Neural cell (in vitro differentiated cells): ENCODE measurements at regions not wholly inside any gene's neighbourhood (a gene's known extent, or its start where the extent isn't known, plus 50 kb on each side); places are given as distances from the start of the nearest gene placed in this dataset.

Source experiments
- H2AFZ ChIP-seq: fragments of 200-600, 300-800 bp; sonication (generic), shearing (Covaris generic); 2 replicates; pipeline ENCODE4 v1.6.0; 2014; ENCODE audit warnings: low read depth, mild to moderate bottlenecking, antibody characterized with exemption, low read length, moderate library complexity
- H3F3A ChIP-seq: fragments of 200-600 bp; shearing (Covaris generic); 2 replicates; pipeline ENCODE4 v1.6.1; 2016; ENCODE audit warnings: mild to moderate bottlenecking, moderate library complexity, mixed read lengths, antibody characterized with exemption, low read length; ENCODE audit not compliant: insufficient read depth, poor library complexity, severe bottlenecking
- H3K27ac ChIP-seq: fragments of 200-600, 300-800 bp; sonication (generic), shearing (Covaris generic); 2 replicates; pipeline ENCODE4 v1.5.1; 2014; ENCODE audit warnings: mild to moderate bottlenecking, low read length, moderate library complexity
- H3K27me3 ChIP-seq: fragments of 300-800, 200-600 bp; sonication (generic), shearing (Covaris generic); 2 replicates; pipeline ENCODE4 v1.6.0; 2014; ENCODE audit warnings: mild to moderate bottlenecking, low read depth, low read length, moderate library complexity; ENCODE audit not compliant: insufficient read depth
- H3K36me3 ChIP-seq: fragments of 300-800, 200-600 bp; sonication (generic), shearing (Covaris generic); 2 replicates; pipeline ENCODE4 v1.5.1; 2014; ENCODE audit warnings: mild to moderate bottlenecking, antibody characterized with exemption, low read length, moderate library complexity; ENCODE audit not compliant: insufficient read depth
- H3K4me2 ChIP-seq: fragments of 300-800, 200-600 bp; sonication (generic), shearing (Covaris generic); 2 replicates; pipeline ENCODE4 v1.6.0; 2014; ENCODE audit warnings: mild to moderate bottlenecking, low read length
- H3K4me3 ChIP-seq: fragments of 300-800, 200-600 bp; sonication (generic), shearing (Covaris generic); 2 replicates; pipeline ENCODE4 v1.5.1; 2014; ENCODE audit warnings: mild to moderate bottlenecking, low read length, moderate library complexity
- H3K79me2 ChIP-seq: fragments of 200-600 bp; shearing (Covaris generic); replicated peaks from 2 replicates; pipeline ENCODE4 v1.6.0; 2014; ENCODE audit warnings: mild to moderate bottlenecking, low read length, moderate library complexity; ENCODE audit not compliant: insufficient read depth
- H3K9ac ChIP-seq: fragments of 300-800, 200-600 bp; sonication (generic), shearing (Covaris generic); 2 replicates; pipeline ENCODE4 v1.6.1; 2016; ENCODE audit warnings: mild to moderate bottlenecking, low read length, mixed read lengths
- H3K9me2 ChIP-seq: fragments of 200-600 bp; shearing (Covaris generic); 2 replicates; pipeline ENCODE4 v1.6.1; 2016; ENCODE audit warnings: mild to moderate bottlenecking, low read length, mixed read lengths; ENCODE audit not compliant: insufficient read depth
- H3K9me3 ChIP-seq: fragments of 200-600, 300-800 bp; sonication (generic), shearing (Covaris generic); 2 replicates; pipeline ENCODE4 v1.6.1; 2016; ENCODE audit warnings: mild to moderate bottlenecking, mixed run types, low read length, moderate library complexity, mixed read lengths
- H4K20me1 ChIP-seq: fragments of 200-600 bp; shearing (Covaris generic); 2 replicates; pipeline ENCODE4 v1.6.1; 2016; ENCODE audit warnings: mild to moderate bottlenecking, mixed run types; ENCODE audit not compliant: insufficient read depth
- EP300 ChIP-seq: fragments of 450-650 bp; conservative IDR thresholded peaks from 2 replicates; pipeline ENCODE4 v1.6.1; 2014; ENCODE audit warnings: antibody characterized with exemption, mild to moderate bottlenecking, moderate library complexity; ENCODE audit not compliant: poor library complexity, severe bottlenecking
- EZH2 ChIP-seq: fragments of 200-600, 300-800 bp; shearing (Covaris generic), sonication (generic); IDR thresholded peaks from 2 replicates; pipeline ENCODE4 v1.6.1; 2014; ENCODE audit warnings: antibody characterized with exemption, low read length, borderline replicate concordance, mild to moderate bottlenecking; ENCODE audit not compliant: insufficient read depth, poor library complexity, severe bottlenecking
- MXI1 ChIP-seq: fragments of 450-650 bp; conservative IDR thresholded peaks from 2 replicates; pipeline ENCODE4 v1.6.1; 2014; ENCODE audit warnings: antibody characterized with exemption, mild to moderate bottlenecking; ENCODE audit not compliant: poor library complexity, severe bottlenecking
- POLR2AphosphoS5 ChIP-seq: IDR thresholded peaks from 2 replicates; pipeline ENCODE4 v1.6.1; 2012
- RAD21 ChIP-seq: fragments of 450-650 bp; conservative IDR thresholded peaks from 2 replicates; pipeline ENCODE4 v1.6.1; 2014; ENCODE audit warnings: antibody characterized with exemption, mild to moderate bottlenecking, moderate library complexity
- SMC3 ChIP-seq: fragments of 450-650 bp; conservative IDR thresholded peaks from 2 replicates; pipeline ENCODE4 v1.6.1; 2014; ENCODE audit warnings: antibody characterized with exemption, mild to moderate bottlenecking, moderate library complexity; ENCODE audit not compliant: poor library complexity
- TAF1 ChIP-seq: IDR thresholded peaks from 2 replicates; pipeline ENCODE4 v1.6.1; 2012; ENCODE audit warnings: low read depth
- TF ChIP-seq, protein P1 (sequence below): IDR thresholded peaks from 2 replicates; pipeline ENCODE4 v1.6.1; 2012; ENCODE audit warnings: borderline replicate concordance
- TF ChIP-seq, protein P2 (sequence below): fragments of 450-650 bp; IDR thresholded peaks from 2 replicates; pipeline ENCODE4 v1.5.1; 2014; ENCODE audit warnings: antibody characterized with exemption, mild to moderate bottlenecking, moderate library complexity; ENCODE audit not compliant: poor library complexity, severe bottlenecking

DNA sequence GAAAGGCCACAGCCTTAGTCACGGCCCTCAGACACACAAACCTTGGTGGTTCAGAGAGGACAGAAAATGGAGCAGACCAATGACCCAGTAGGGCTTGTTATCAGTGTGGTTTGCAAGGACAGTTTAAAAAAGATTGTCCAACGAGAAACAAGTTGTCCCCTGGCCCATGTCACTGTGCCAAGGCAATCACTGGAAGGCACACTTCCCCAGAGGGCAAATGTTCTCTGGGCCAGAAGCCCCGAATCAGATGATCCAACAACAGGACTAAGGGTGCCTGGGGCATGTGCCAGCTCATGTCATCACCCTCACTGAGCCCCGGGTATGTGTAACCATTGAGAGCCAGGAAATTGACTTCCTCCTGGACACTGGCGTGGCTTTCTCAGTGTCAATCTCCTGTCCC is 950.1 kb upstream of the CTNND2 start:
- Histone ChIP-seq H3K27me3 (no peaks in the 10 kb centered on the region), H3K9me3 (no peaks in the 10 kb centered on the region), H3K4me2 (no peak overlapping the region), H3K79me2 (no peaks in the 10 kb centered on the region), H2AFZ (no peak overlapping the region), H3K27ac (no peak overlapping the region), H4K20me1 (no peaks in the 10 kb centered on the region), H3F3A (no peaks in the 10 kb centered on the region), H3K9ac (no peak overlapping the region), H3K4me3 (no peak overlapping the region), H3K9me2 (no peaks in the 10 kb centered on the region), H3K36me3 (no peaks in the 10 kb centered on the region)
- TF ChIP-seq RAD21 (no peak), TAF1 (no peak), EZH2 (no peak), MXI1 (no peak)
- TF ChIP-seq, protein P1, sequence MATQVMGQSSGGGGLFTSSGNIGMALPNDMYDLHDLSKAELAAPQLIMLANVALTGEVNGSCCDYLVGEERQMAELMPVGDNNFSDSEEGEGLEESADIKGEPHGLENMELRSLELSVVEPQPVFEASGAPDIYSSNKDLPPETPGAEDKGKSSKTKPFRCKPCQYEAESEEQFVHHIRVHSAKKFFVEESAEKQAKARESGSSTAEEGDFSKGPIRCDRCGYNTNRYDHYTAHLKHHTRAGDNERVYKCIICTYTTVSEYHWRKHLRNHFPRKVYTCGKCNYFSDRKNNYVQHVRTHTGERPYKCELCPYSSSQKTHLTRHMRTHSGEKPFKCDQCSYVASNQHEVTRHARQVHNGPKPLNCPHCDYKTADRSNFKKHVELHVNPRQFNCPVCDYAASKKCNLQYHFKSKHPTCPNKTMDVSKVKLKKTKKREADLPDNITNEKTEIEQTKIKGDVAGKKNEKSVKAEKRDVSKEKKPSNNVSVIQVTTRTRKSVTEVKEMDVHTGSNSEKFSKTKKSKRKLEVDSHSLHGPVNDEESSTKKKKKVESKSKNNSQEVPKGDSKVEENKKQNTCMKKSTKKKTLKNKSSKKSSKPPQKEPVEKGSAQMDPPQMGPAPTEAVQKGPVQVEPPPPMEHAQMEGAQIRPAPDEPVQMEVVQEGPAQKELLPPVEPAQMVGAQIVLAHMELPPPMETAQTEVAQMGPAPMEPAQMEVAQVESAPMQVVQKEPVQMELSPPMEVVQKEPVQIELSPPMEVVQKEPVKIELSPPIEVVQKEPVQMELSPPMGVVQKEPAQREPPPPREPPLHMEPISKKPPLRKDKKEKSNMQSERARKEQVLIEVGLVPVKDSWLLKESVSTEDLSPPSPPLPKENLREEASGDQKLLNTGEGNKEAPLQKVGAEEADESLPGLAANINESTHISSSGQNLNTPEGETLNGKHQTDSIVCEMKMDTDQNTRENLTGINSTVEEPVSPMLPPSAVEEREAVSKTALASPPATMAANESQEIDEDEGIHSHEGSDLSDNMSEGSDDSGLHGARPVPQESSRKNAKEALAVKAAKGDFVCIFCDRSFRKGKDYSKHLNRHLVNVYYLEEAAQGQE = no peak
- TF ChIP-seq, protein P2, sequence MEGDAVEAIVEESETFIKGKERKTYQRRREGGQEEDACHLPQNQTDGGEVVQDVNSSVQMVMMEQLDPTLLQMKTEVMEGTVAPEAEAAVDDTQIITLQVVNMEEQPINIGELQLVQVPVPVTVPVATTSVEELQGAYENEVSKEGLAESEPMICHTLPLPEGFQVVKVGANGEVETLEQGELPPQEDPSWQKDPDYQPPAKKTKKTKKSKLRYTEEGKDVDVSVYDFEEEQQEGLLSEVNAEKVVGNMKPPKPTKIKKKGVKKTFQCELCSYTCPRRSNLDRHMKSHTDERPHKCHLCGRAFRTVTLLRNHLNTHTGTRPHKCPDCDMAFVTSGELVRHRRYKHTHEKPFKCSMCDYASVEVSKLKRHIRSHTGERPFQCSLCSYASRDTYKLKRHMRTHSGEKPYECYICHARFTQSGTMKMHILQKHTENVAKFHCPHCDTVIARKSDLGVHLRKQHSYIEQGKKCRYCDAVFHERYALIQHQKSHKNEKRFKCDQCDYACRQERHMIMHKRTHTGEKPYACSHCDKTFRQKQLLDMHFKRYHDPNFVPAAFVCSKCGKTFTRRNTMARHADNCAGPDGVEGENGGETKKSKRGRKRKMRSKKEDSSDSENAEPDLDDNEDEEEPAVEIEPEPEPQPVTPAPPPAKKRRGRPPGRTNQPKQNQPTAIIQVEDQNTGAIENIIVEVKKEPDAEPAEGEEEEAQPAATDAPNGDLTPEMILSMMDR = no peak

DNA sequence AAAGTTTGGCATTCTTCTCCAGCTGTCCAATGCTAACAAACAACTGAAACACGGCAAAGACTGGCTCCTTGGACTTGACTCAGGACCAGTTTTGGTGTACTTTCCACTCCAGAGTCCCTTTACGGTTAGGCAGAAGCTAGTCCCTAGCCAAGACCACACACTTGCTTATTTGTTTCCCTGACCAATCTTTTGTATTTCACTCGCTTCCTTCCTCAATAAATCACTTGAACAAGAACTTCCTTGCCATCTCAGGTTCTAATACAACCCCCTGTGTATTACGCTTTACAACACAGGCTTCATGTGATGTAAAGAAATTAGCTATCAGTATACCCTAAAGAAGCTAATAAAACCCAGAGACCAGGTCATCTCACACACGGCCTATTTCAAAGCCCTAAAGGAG is 947.5 kb upstream of the CTNND2 start:
- Histone ChIP-seq H3K27me3 (no peaks in the 10 kb centered on the region), H3K4me2 (no peak overlapping the region), H3K9me2 (no peaks in the 10 kb centered on the region), H3K9ac (no peak overlapping the region), H3K79me2 (no peaks in the 10 kb centered on the region), H4K20me1 (no peaks in the 10 kb centered on the region), H3K36me3 (no peaks in the 10 kb centered on the region), H3K27ac (peak overlapping the region; percentile 19), H3K4me3 (no peak overlapping the region), H3K9me3 (no peaks in the 10 kb centered on the region), H3F3A (no peaks in the 10 kb centered on the region), H2AFZ (no peak overlapping the region)
- TF ChIP-seq EP300 (no peak), TAF1 (no peak), SMC3 (no peak), POLR2AphosphoS5 (no peak), MXI1 (no peak)
- TF ChIP-seq, protein P1 = no peak
